GM23338 (cell line): ENCODE measurements at regions not wholly inside any gene's neighbourhood (a gene's known extent, or its start where the extent isn't known, plus 50 kb on each side); places are given as distances from the start of the nearest gene placed in this dataset.

Experiments
- ATAC-seq: fragments of 200-7000 bp; cut with Tn5 transposase; 3 replicates; pipeline ENCODE4 v1.9.1; 2020
- DNase-seq: peaks from one replicate; pipeline ENCODE4 v3.0.0-alpha.2; 2015; ENCODE audit warnings: low spot score
- H2AFZ ChIP-seq: fragments of 200-600 bp; sonication (generic); 2 replicates; pipeline ENCODE4 v1.8.0; 2016; ENCODE audit warnings: antibody characterized with exemption, mild to moderate bottlenecking, moderate library complexity
- H3F3A ChIP-seq: fragments of 200-600 bp; sonication (generic); replicated peaks from 2 replicates; pipeline ENCODE4 v1.8.0; 2017; ENCODE audit warnings: antibody characterized with exemption, mixed run types, low read depth
- H3K27ac ChIP-seq: fragments of 200-600 bp; sonication (generic); 2 replicates; pipeline ENCODE4 v1.6.1; 2016; ENCODE audit warnings: low read depth
- H3K27me3 ChIP-seq: fragments of 200-600 bp; sonication (generic); 2 replicates; pipeline ENCODE4 v1.8.0; 2016; ENCODE audit warnings: mild to moderate bottlenecking, mixed run types, moderate library complexity; ENCODE audit not compliant: insufficient read depth
- H3K36me3 ChIP-seq: fragments of 200-600 bp; sonication (generic); 2 replicates; pipeline ENCODE4 v1.8.0; 2016; ENCODE audit warnings: mild to moderate bottlenecking; ENCODE audit not compliant: insufficient read depth
- H3K4me1 ChIP-seq: fragments of 200-600 bp; sonication (generic); 2 replicates; pipeline ENCODE4 v1.8.0; 2016; ENCODE audit warnings: mild to moderate bottlenecking, moderate library complexity; ENCODE audit not compliant: insufficient read depth
- H3K4me2 ChIP-seq: fragments of 200-600 bp; sonication (generic); 2 replicates; pipeline ENCODE4 v1.7.1; 2017; ENCODE audit warnings: mixed run types
- H3K4me3 ChIP-seq: fragments of 200-600 bp; sonication (generic); 2 replicates; pipeline ENCODE4 v1.6.1; 2016; ENCODE audit warnings: mixed run types
- H3K79me2 ChIP-seq: fragments of 200-600 bp; sonication (generic); replicated peaks from 2 replicates; pipeline ENCODE4 v1.8.0; 2017; ENCODE audit warnings: mild to moderate bottlenecking; ENCODE audit not compliant: insufficient read depth
- H3K9me2 ChIP-seq: fragments of 200-600 bp; sonication (generic); 2 replicates; pipeline ENCODE4 v1.8.0; 2017; ENCODE audit not compliant: insufficient read depth
- H4K20me1 ChIP-seq: fragments of 200-600 bp; sonication (generic); replicated peaks from 2 replicates; pipeline ENCODE4 v1.8.0; 2017; ENCODE audit warnings: mild to moderate bottlenecking; ENCODE audit not compliant: insufficient read depth
- H3K27ac Mint-ChIP-seq: 2 replicates; pipeline ENCODE4 v1.8.0; 2020; ENCODE audit warnings: inconsistent platforms, mild to moderate bottlenecking, moderate library complexity, mixed read lengths
- H3K27me3 Mint-ChIP-seq: 3 replicates; pipeline ENCODE4 v1.8.0; 2022; ENCODE audit warnings: low read depth, mild to moderate bottlenecking, moderate library complexity, mixed read lengths, inconsistent platforms; ENCODE audit not compliant: insufficient read depth, poor library complexity
- H3K36me3 Mint-ChIP-seq: 3 replicates; pipeline ENCODE4 v1.8.0; 2021; ENCODE audit warnings: low read depth, mild to moderate bottlenecking, inconsistent platforms, moderate library complexity, mixed read lengths
- H3K4me1 Mint-ChIP-seq: 3 replicates; pipeline ENCODE4 v1.8.0; 2020; ENCODE audit warnings: mild to moderate bottlenecking, inconsistent platforms, mixed read lengths
- H3K4me3 Mint-ChIP-seq: 3 replicates; pipeline ENCODE4 v1.8.0; 2021; ENCODE audit warnings: moderate library complexity, mild to moderate bottlenecking, inconsistent platforms, mixed read lengths
- H3K9me3 Mint-ChIP-seq: 3 replicates; pipeline ENCODE4 v1.8.0; 2020; ENCODE audit warnings: moderate library complexity, mild to moderate bottlenecking, inconsistent platforms, mixed read lengths
- ETS1 ChIP-seq: IDR thresholded peaks from 2 replicates; pipeline ENCODE4 v1.6.1; 2016; ENCODE audit warnings: antibody characterized with exemption
- EZH2 ChIP-seq: fragments of 200-600 bp; sonication (generic); IDR thresholded peaks from one replicate; pipeline ENCODE4 v1.8.0; 2017; ENCODE audit warnings: antibody characterized with exemption, mild to moderate bottlenecking, low read depth; ENCODE audit not compliant: unreplicated experiment
- EZH2phosphoT487 ChIP-seq: fragments of 200-600 bp; sonication (generic); IDR thresholded peaks from one replicate; pipeline ENCODE4 v1.8.1; 2018; ENCODE audit warnings: antibody characterized with exemption; ENCODE audit not compliant: unreplicated experiment
- JUNB ChIP-seq: IDR thresholded peaks from one replicate; pipeline ENCODE4 v1.6.1; 2016; ENCODE audit warnings: antibody characterized with exemption; ENCODE audit not compliant: unreplicated experiment
- POLR2AphosphoS5 ChIP-seq: IDR thresholded peaks from 2 replicates; pipeline ENCODE4 v1.6.1; 2016; ENCODE audit warnings: antibody characterized with exemption, low read depth
- STAT1 ChIP-seq: IDR thresholded peaks from one replicate; pipeline ENCODE4 v1.6.1; 2016; ENCODE audit warnings: antibody characterized with exemption; ENCODE audit not compliant: unreplicated experiment
- ZNF462 ChIP-seq: fragments of 250-450 bp; sonication (Bioruptor Pico); IDR thresholded peaks from 2 replicates; pipeline ENCODE4 v1.5.0; 2020; ENCODE audit warnings: mild to moderate bottlenecking, moderate library complexity
- TF ChIP-seq, protein P1 (sequence below): IDR thresholded peaks from one replicate; pipeline ENCODE4 v1.6.1; 2018; ENCODE audit warnings: antibody characterized with exemption; ENCODE audit not compliant: unreplicated experiment
- TF ChIP-seq, protein P2 (sequence below), 2 experiments: fragments of 200-600 bp in 1 of 2; sonication (generic) in 1 of 2; conservative IDR thresholded peaks; 2 replicates each; pipeline versions ENCODE4 v1.5.1 to v1.6.1; 2016 to 2017; ENCODE audit warnings: antibody characterized with exemption in 2 of 2, low read depth in 2 of 2, mild to moderate bottlenecking in 2 of 2, moderate library complexity in 1 of 2

- Mint-ChIP-seq H3K27me3 (peaks cover 2% of the 10 kb centered on the region), H3K4me3 (no peak overlapping the region), H3K36me3 (peaks cover 2% of the 10 kb centered on the region; the same call in 1 of the 3 replicates), H3K27ac (no peak overlapping the region), H3K9me3 (peaks cover 76% of the 10 kb centered on the region), H3K4me1 (no peaks in the 10 kb centered on the region)
- no peak overlapping the region for H3K4me3 ChIP-seq
- no peaks in the 10 kb centered on the region for H3K9me2 ChIP-seq
- peaks cover 1% of the 10 kb centered on the region; the same call in 1 of the 2 replicates for H3K36me3 ChIP-seq
- no peak overlapping the region for H3K4me2 ChIP-seq
- H3K79me2 ChIP-seq: no peaks in the 10 kb centered on the region
- DNase-seq (no peak), ATAC-seq (no peak)
- H2AFZ ChIP-seq: no peak overlapping the region
- H3K27me3 ChIP-seq: no peaks in the 10 kb centered on the region
- no peak for TF ChIP-seq ETS1
- no peak for TF ChIP-seq EZH2
- no peak for TF ChIP-seq JUNB
- TF ChIP-seq EZH2phosphoT487: no peak
- no peak for TF ChIP-seq STAT1
- no peak for TF ChIP-seq POLR2AphosphoS5
- TF ChIP-seq, protein P1, sequence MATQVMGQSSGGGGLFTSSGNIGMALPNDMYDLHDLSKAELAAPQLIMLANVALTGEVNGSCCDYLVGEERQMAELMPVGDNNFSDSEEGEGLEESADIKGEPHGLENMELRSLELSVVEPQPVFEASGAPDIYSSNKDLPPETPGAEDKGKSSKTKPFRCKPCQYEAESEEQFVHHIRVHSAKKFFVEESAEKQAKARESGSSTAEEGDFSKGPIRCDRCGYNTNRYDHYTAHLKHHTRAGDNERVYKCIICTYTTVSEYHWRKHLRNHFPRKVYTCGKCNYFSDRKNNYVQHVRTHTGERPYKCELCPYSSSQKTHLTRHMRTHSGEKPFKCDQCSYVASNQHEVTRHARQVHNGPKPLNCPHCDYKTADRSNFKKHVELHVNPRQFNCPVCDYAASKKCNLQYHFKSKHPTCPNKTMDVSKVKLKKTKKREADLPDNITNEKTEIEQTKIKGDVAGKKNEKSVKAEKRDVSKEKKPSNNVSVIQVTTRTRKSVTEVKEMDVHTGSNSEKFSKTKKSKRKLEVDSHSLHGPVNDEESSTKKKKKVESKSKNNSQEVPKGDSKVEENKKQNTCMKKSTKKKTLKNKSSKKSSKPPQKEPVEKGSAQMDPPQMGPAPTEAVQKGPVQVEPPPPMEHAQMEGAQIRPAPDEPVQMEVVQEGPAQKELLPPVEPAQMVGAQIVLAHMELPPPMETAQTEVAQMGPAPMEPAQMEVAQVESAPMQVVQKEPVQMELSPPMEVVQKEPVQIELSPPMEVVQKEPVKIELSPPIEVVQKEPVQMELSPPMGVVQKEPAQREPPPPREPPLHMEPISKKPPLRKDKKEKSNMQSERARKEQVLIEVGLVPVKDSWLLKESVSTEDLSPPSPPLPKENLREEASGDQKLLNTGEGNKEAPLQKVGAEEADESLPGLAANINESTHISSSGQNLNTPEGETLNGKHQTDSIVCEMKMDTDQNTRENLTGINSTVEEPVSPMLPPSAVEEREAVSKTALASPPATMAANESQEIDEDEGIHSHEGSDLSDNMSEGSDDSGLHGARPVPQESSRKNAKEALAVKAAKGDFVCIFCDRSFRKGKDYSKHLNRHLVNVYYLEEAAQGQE: no peak
- no peak for TF ChIP-seq ZNF462
- TF ChIP-seq, protein P2, sequence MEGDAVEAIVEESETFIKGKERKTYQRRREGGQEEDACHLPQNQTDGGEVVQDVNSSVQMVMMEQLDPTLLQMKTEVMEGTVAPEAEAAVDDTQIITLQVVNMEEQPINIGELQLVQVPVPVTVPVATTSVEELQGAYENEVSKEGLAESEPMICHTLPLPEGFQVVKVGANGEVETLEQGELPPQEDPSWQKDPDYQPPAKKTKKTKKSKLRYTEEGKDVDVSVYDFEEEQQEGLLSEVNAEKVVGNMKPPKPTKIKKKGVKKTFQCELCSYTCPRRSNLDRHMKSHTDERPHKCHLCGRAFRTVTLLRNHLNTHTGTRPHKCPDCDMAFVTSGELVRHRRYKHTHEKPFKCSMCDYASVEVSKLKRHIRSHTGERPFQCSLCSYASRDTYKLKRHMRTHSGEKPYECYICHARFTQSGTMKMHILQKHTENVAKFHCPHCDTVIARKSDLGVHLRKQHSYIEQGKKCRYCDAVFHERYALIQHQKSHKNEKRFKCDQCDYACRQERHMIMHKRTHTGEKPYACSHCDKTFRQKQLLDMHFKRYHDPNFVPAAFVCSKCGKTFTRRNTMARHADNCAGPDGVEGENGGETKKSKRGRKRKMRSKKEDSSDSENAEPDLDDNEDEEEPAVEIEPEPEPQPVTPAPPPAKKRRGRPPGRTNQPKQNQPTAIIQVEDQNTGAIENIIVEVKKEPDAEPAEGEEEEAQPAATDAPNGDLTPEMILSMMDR (conservative IDR thresholded peaks at IDR 0.05; ENCODE audit: low read depth in 2 of 2): no peak
- no peak overlapping the region for H3K27ac ChIP-seq
- H4K20me1 ChIP-seq: no peaks in the 10 kb centered on the region
- H3K4me1 ChIP-seq: no peaks in the 10 kb centered on the region
- H3F3A ChIP-seq: no peaks in the 10 kb centered on the region
Measured at GRCh38 chr3:5489536-5489935, 302.0 kb downstream of the EDEM1 start.
